Epithelial cell of esophagus (primary cell): ENCODE measurements at regions not wholly inside any gene's neighbourhood (a gene's known extent, or its start where the extent isn't known, plus 50 kb on each side); places are given as distances from the start of the nearest gene placed in this dataset.

Source experiments
- DNase-seq: peaks from one replicate; pipeline ENCODE4 v3.0.0; 2010; ENCODE audit warnings: low read depth
- H3K4me3 ChIP-seq: 2 replicates; pipeline ENCODE4 v1.5.1; 2011; ENCODE audit warnings: mild to moderate bottlenecking, low read length, control low read depth
- CTCF ChIP-seq: IDR thresholded peaks from 2 replicates; pipeline ENCODE4 v1.5.1; 2011; ENCODE audit warnings: low read depth, mild to moderate bottlenecking, low read length, control low read depth, inconsistent platforms; ENCODE audit not compliant: insufficient read depth; ENCODE audit errors: missing control alignments

GRCh38 chr1:95806171-95806570 is 572.2 kb downstream of the RWDD3 start:
- H3K4me3 ChIP-seq: no peak overlapping the region
- TF ChIP-seq CTCF: no peak

GRCh38 chr1:95809391-95809790 is 575.4 kb downstream of the RWDD3 start:
- no peak overlapping the region for H3K4me3 ChIP-seq
- no peak for DNase-seq
- TF ChIP-seq CTCF: no peak

More at GRCh38 chr1:95806171-95806570, 572.2 kb downstream of the RWDD3 start:
- no peak for DNase-seq

- H3K4me3 ChIP-seq: no peak overlapping the region
- TF ChIP-seq CTCF: no peak
- no peak for DNase-seq
Measured at GRCh38 chr1:95815511-95815910, 581.5 kb downstream of the RWDD3 start.

GRCh38 chr1:95829556-95829955 is 595.5 kb downstream of the RWDD3 start:
- no peak for TF ChIP-seq CTCF
- DNase-seq: no peak

GRCh38 chr1:95832370-95832769 is 598.4 kb downstream of the RWDD3 start:
- no peak for DNase-seq
- H3K4me3 ChIP-seq: no peak overlapping the region
- no peak for TF ChIP-seq CTCF

More at GRCh38 chr1:95829556-95829955, 595.5 kb downstream of the RWDD3 start:
- H3K4me3 ChIP-seq: no peak overlapping the region

GRCh38 chr1:95849439-95849838 is 615.4 kb downstream of the RWDD3 start:
- no peak for DNase-seq
- TF ChIP-seq CTCF: no peak
- H3K4me3 ChIP-seq: no peak overlapping the region

- H3K4me3 ChIP-seq: no peak overlapping the region
- no peak for DNase-seq
- no peak for TF ChIP-seq CTCF
Measured at GRCh38 chr1:95850165-95850649, 616.2 kb downstream of the RWDD3 start.
